GM23248 (cell line): ENCODE measurements at regions not wholly inside any gene's neighbourhood (a gene's known extent, or its start where the extent isn't known, plus 50 kb on each side); places are given as distances from the start of the nearest gene placed in this dataset.

Source experiments
- DNase-seq: peaks from one replicate; pipeline ENCODE4 v3.0.0-alpha.2; 2015
- H2AFZ ChIP-seq: fragments of 200-600 bp; sonication (generic); 2 replicates; pipeline ENCODE4 v1.6.1; 2016; ENCODE audit warnings: antibody characterized with exemption
- H3F3A ChIP-seq: fragments of 200-600 bp; sonication (generic); 2 replicates; pipeline ENCODE4 v1.6.1; 2016; ENCODE audit warnings: mild to moderate bottlenecking, antibody characterized with exemption, mixed run types; ENCODE audit not compliant: insufficient read depth
- H3K27ac ChIP-seq: fragments of 200-600 bp; sonication (generic); 2 replicates; pipeline ENCODE4 v1.5.1; 2016; ENCODE audit warnings: mild to moderate bottlenecking
- H3K27me3 ChIP-seq: fragments of 200-600 bp; sonication (generic); replicated peaks from 2 replicates; pipeline ENCODE4 v1.6.1; 2016; ENCODE audit warnings: mild to moderate bottlenecking; ENCODE audit not compliant: insufficient read depth
- H3K36me3 ChIP-seq: fragments of 200-600 bp; sonication (generic); 2 replicates; pipeline ENCODE4 v1.6.1; 2016; ENCODE audit warnings: low read depth, mild to moderate bottlenecking
- H3K4me1 ChIP-seq: fragments of 200-600 bp; sonication (generic); 2 replicates; pipeline ENCODE4 v1.6.1; 2016; ENCODE audit warnings: mild to moderate bottlenecking; ENCODE audit not compliant: insufficient read depth
- H3K4me2 ChIP-seq: fragments of 200-600 bp; sonication (generic); one replicate; pipeline ENCODE4 v1.6.1; 2016; ENCODE audit warnings: mild to moderate bottlenecking; ENCODE audit not compliant: unreplicated experiment
- H3K4me3 ChIP-seq: fragments of 200-600 bp; sonication (generic); 2 replicates; pipeline ENCODE4 v1.5.1; 2016; ENCODE audit warnings: mild to moderate bottlenecking
- H3K79me2 ChIP-seq: fragments of 200-600 bp; sonication (generic); 2 replicates; pipeline ENCODE4 v1.6.1; 2016; ENCODE audit warnings: mild to moderate bottlenecking; ENCODE audit not compliant: insufficient read depth
- H3K9ac ChIP-seq: fragments of 200-600 bp; sonication (generic); 2 replicates; pipeline ENCODE4 v1.6.1; 2016; ENCODE audit warnings: mild to moderate bottlenecking
- H3K9me2 ChIP-seq: fragments of 200-600 bp; sonication (generic); 2 replicates; pipeline ENCODE4 v1.6.1; 2016; ENCODE audit warnings: mixed run types, mild to moderate bottlenecking, moderate library complexity; ENCODE audit not compliant: insufficient read depth
- H3K9me3 ChIP-seq: fragments of 200-600 bp; sonication (generic); one replicate; pipeline ENCODE4 v1.6.1; 2017; ENCODE audit warnings: low read depth
- H4K20me1 ChIP-seq: fragments of 200-600 bp; sonication (generic); 2 replicates; pipeline ENCODE4 v1.6.0; 2016; ENCODE audit not compliant: insufficient read depth
- EZH2 ChIP-seq: fragments of 200-600 bp; sonication (generic); IDR thresholded peaks from 2 replicates; pipeline ENCODE4 v1.6.1; 2018; ENCODE audit warnings: antibody characterized with exemption, mild to moderate bottlenecking; ENCODE audit not compliant: insufficient read depth, poor library complexity, severe bottlenecking
- EZH2phosphoT487 ChIP-seq: fragments of 200-600 bp; sonication (generic); IDR thresholded peaks from 2 replicates; pipeline ENCODE4 v1.6.1; 2018; ENCODE audit warnings: antibody characterized with exemption, moderate library complexity, mild to moderate bottlenecking, low read depth; ENCODE audit not compliant: insufficient read depth
- WGBS, 2 experiments: methylation state at CpG; one replicate each; pipeline ENCODE4 v1.1.6; 2015 to 2017; ENCODE audit warnings: low lambda C conversion rate in 2 of 2, low coverage in 1 of 2; ENCODE audit errors: missing lambda C conversion rate in 2 of 2; 5-methylcytosine and 5-hydroxymethylcytosine counted together
- in situ Hi-C: fragments of 300-500 bp; cut with MboI; formaldehyde crosslinking; loops from 2 replicates; pipeline ENCODE4 v1.15.0; 2020

- 54 to 55% methylated on average over 10 of the region's 10 CpGs for WGBS, 2 experiments
- peak; percentile 13 for DNase-seq
- Histone ChIP-seq H3K36me3 (no peaks in the 10 kb centered on the region), H3K4me2 (no peak overlapping the region), H3F3A (no peaks in the 10 kb centered on the region), H3K9ac (no peak overlapping the region), H3K27me3 (no peaks in the 10 kb centered on the region), H3K27ac (no peak overlapping the region), H4K20me1 (no peaks in the 10 kb centered on the region), H3K4me3 (no peak overlapping the region), H3K9me3 (no peaks in the 10 kb centered on the region), H3K9me2 (no peaks in the 10 kb centered on the region), H3K79me2 (no peaks in the 10 kb centered on the region), H3K4me1 (no peaks in the 10 kb centered on the region), H2AFZ (peak overlapping the region; percentile 5; the same call in 1 of the 2 replicates)
- TF ChIP-seq EZH2 (no peak), EZH2phosphoT487 (no peak)
- in situ Hi-C loops, result no loop called here
Observed at GRCh38 chr13:80235166-80235966, 105.6 kb downstream of the SPRY2 start.

GRCh38 chr13:80227645-80228044 is 113.3 kb downstream of the SPRY2 start:
- 56 to 58% methylated on average over 2 of the region's 2 CpGs for WGBS, 2 experiments
- Histone ChIP-seq H3K36me3 (no peaks in the 10 kb centered on the region), H3K9me3 (no peaks in the 10 kb centered on the region), H3K27me3 (no peaks in the 10 kb centered on the region), H2AFZ (no peak overlapping the region), H3K4me2 (no peak overlapping the region), H3K9ac (no peak overlapping the region), H3K9me2 (no peaks in the 10 kb centered on the region), H3K79me2 (no peaks in the 10 kb centered on the region), H4K20me1 (no peaks in the 10 kb centered on the region), H3F3A (no peaks in the 10 kb centered on the region), H3K27ac (no peak overlapping the region), H3K4me1 (no peaks in the 10 kb centered on the region), H3K4me3 (no peak overlapping the region)
- no peak for TF ChIP-seq EZH2phosphoT487
- no peak for TF ChIP-seq EZH2
- in situ Hi-C loops, result no loop called here
- DNase-seq, result no peak

DNA sequence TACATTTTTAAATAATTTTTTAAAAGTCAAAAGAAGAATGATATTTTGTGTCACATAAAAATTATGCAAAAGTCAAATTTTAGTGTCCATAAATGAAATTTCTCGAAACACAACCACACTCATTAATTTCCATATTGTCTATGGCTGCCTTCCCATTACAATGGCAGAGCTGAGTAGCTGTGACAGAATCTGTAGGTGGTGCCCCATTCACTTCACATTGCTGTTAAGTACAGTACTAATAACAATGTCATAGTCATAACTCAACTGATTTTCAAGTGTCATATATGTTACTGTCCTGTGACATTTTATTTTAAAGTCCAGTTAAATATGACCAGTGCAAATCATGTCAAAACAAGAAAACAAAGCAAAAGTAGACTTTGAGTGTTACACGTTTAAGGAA is 114.3 kb downstream of the SPRY2 start:
- Histone ChIP-seq H3K4me3 (no peak overlapping the region), H3K4me1 (no peaks in the 10 kb centered on the region), H2AFZ (no peak overlapping the region), H4K20me1 (no peaks in the 10 kb centered on the region), H3K9ac (no peak overlapping the region), H3K4me2 (no peak overlapping the region), H3F3A (no peaks in the 10 kb centered on the region), H3K9me3 (no peaks in the 10 kb centered on the region), H3K9me2 (no peaks in the 10 kb centered on the region), H3K79me2 (no peaks in the 10 kb centered on the region), H3K27ac (no peak overlapping the region), H3K27me3 (no peaks in the 10 kb centered on the region), H3K36me3 (no peaks in the 10 kb centered on the region)
- no peak for DNase-seq
- WGBS, 2 experiments, result 72% methylated on average over 2 of the region's 2 CpGs
- in situ Hi-C loops, result no loop called here
- TF ChIP-seq EZH2, result no peak
- TF ChIP-seq EZH2phosphoT487, result no peak

DNA sequence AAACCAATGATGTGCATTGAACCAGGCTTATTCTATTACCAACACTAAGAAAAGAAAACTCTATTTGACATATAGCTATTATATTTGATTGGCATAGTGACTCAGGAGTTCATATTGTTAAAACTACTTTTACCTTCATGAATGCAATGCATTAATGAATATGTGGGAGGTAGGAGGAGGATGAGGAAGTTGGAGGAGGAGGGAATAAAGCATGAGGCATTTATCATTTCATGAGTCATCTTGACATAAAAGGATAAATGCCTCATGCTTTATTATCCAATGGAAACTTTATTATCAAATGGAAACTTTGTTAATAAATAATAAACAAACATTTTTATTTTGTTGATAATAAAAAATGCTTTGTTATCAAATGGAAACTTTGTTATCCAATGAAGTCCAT is 116.5 kb downstream of the SPRY2 start:
- no peak for DNase-seq
- no peak overlapping the region for H3K4me2 ChIP-seq
- H3K9me2 ChIP-seq, result no peaks in the 10 kb centered on the region
- H3K27me3 ChIP-seq, result no peaks in the 10 kb centered on the region
- H3K4me1 ChIP-seq, result no peaks in the 10 kb centered on the region
- H4K20me1 ChIP-seq, result no peaks in the 10 kb centered on the region
- H3K4me3 ChIP-seq, result no peak overlapping the region
- in situ Hi-C loops, result no loop called here
- no peaks in the 10 kb centered on the region for H3K79me2 ChIP-seq
- H3K9me3 ChIP-seq, result no peaks in the 10 kb centered on the region
- no peaks in the 10 kb centered on the region for H3K36me3 ChIP-seq
- H3K9ac ChIP-seq, result no peak overlapping the region
- H3F3A ChIP-seq, result no peaks in the 10 kb centered on the region
- no peak overlapping the region for H2AFZ ChIP-seq
- no peak overlapping the region for H3K27ac ChIP-seq
- TF ChIP-seq EZH2phosphoT487 (no peak), EZH2 (no peak)
